Body of pancreas (tissue), 4 donors: ENCODE measurements at regions not wholly inside any gene's neighbourhood (a gene's known extent, or its start where the extent isn't known, plus 50 kb on each side); places are given as distances from the start of the nearest gene placed in this dataset.

Experiments used
- ATAC-seq: fragments of 150-250 bp; one replicate; pipeline ENCODE4 v1.9.1; 2016
- DNase-seq, 4 donors: peaks; one replicate each; pipeline ENCODE4 v3.0.0-alpha.2; 2019
- H3K27ac ChIP-seq, 4 donors: fragments of 200-600 bp; sonication (generic); 1 replicate in 3 of 4; 2 replicates in 1 of 4; pipeline versions ENCODE4 v1.5.1 to v1.6.1; 2016 to 2019; ENCODE audit warnings: mild to moderate bottlenecking in 1 of 4, mixed read lengths in 1 of 4, moderate library complexity in 1 of 4
- H3K27me3 ChIP-seq, 2 donors: fragments of 200-600 bp; sonication (generic); one replicate each; pipeline ENCODE4 v1.6.0; 2016; ENCODE audit warnings: mild to moderate bottlenecking in 1 of 2
- H3K36me3 ChIP-seq, 2 donors: fragments of 200-600 bp; sonication (generic); replicated peaks in 1 of 2; 2 replicates each; pipeline ENCODE4 v1.5.1; 2016; ENCODE audit warnings: low read depth in 2 of 2; ENCODE audit not compliant: insufficient read depth in 1 of 2
- H3K4me1 ChIP-seq: fragments of 200-600 bp; sonication (generic); one replicate; pipeline ENCODE4 v1.6.0; 2016
- H3K4me3 ChIP-seq, 2 donors: fragments of 200-600 bp; sonication (generic); 1 replicate in 1 of 2; 2 replicates in 1 of 2; pipeline ENCODE4 v1.5.1; 2016 to 2019
- H3K9me3 ChIP-seq, 3 donors: fragments of 200-600 bp; sonication (generic); 1 replicate in 2 of 3; 2 replicates in 1 of 3; pipeline ENCODE4 v1.5.1; 2016
- POLR2A ChIP-seq, 3 donors: fragments of 450-650 bp; IDR thresholded peaks; one replicate each; pipeline ENCODE4 v1.6.1; 2016; ENCODE audit warnings: antibody characterized with exemption in 3 of 3, mild to moderate bottlenecking in 2 of 3
- WGBS, 2 donors: methylation state at CpG; one replicate each; pipeline ENCODE4 v1.1.5; 2017; 5-methylcytosine and 5-hydroxymethylcytosine counted together
- intact Hi-C: fragments of 100-400 bp; cut with DNase I; formaldehyde crosslinking; loops from one replicate; pipeline ENCODE4 v1.15.1; 2023
- TF ChIP-seq, protein P1 (sequence below), 7 experiments: fragments of 450-650 bp in 4 of 7; fragments of 200-600 bp in 3 of 7; sonication (generic) in 3 of 7; IDR thresholded peaks; one replicate each; pipeline ENCODE4 v1.5.1; 2016 to 2019; ENCODE audit warnings: antibody characterized with exemption in 7 of 7

DNA sequence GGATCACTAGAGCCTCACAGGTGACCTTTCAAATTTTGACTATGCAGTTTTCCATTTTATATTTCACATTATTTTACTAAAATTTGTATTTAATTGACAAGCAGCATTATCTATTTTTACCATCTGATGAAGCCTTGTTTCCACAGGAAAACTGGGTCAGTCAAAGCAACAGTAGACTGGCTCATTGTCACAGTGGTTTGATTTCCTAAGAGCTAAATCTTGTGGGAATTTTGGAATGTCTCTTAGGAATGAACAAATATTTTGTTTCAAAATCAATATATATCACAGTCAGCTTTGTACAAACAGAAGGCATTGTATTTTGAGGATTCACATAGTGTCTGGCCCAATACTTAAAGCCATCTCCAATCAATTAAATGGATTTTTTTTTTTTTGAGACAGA lies 152.6 kb upstream of the RNPC3 start:
- intact Hi-C loops: no loop called here
- TF ChIP-seq, protein P1, sequence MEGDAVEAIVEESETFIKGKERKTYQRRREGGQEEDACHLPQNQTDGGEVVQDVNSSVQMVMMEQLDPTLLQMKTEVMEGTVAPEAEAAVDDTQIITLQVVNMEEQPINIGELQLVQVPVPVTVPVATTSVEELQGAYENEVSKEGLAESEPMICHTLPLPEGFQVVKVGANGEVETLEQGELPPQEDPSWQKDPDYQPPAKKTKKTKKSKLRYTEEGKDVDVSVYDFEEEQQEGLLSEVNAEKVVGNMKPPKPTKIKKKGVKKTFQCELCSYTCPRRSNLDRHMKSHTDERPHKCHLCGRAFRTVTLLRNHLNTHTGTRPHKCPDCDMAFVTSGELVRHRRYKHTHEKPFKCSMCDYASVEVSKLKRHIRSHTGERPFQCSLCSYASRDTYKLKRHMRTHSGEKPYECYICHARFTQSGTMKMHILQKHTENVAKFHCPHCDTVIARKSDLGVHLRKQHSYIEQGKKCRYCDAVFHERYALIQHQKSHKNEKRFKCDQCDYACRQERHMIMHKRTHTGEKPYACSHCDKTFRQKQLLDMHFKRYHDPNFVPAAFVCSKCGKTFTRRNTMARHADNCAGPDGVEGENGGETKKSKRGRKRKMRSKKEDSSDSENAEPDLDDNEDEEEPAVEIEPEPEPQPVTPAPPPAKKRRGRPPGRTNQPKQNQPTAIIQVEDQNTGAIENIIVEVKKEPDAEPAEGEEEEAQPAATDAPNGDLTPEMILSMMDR (IDR thresholded peaks at IDR 0.05): no peak
- TF ChIP-seq POLR2A (IDR thresholded peaks at IDR 0.05): no peak

DNA sequence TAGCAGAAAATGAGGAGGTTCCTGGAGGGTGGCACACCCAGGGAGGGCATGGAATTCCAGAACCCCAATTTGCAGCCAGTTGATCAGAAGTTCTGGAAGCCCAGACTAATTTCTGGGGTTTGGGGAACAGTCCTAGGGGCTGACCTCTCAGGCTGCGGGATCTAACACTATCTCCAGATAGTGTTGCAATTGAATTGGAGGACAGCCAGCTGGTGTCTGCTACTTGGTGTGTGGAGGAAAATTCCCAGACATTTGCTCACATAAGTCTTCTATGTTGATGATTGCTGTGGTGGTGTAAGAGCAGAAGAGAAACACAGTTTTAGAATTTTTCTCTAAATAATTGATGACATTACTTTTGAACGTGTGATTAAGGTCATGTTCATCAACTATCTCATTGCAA lies 154.3 kb upstream of the RNPC3 start:
- Histone ChIP-seq H3K4me3 (no peak overlapping the region), H3K27me3 (no peaks in the 10 kb centered on the region), H3K9me3 (no peaks in the 10 kb centered on the region), H3K4me1 (no peaks in the 10 kb centered on the region), H3K36me3 (no peaks in the 10 kb centered on the region), H3K27ac (no peak overlapping the region)
- intact Hi-C loops: no loop called here
- TF ChIP-seq, protein P1 (IDR thresholded peaks at IDR 0.05): no peak
- TF ChIP-seq POLR2A (IDR thresholded peaks at IDR 0.05): no peak
- 16 to 17% methylated on average over 2 of the region's 2 CpGs for WGBS, 2 donors
- ATAC-seq (no peak), DNase-seq (peak in 3 of 4 donors; percentile 7 to 22 (median 8))

More for the DNA sequence above, 152.6 kb upstream of the RNPC3 start:
- no peak overlapping the region for H3K27ac ChIP-seq
- no peak for DNase-seq
- no peak for ATAC-seq
- no peaks in the 10 kb centered on the region for H3K27me3 ChIP-seq
- H3K9me3 ChIP-seq: peaks cover 0 to 5% (median 0%) of the 10 kb centered on the region in 3 donors
- H3K4me1 ChIP-seq: no peaks in the 10 kb centered on the region
- H3K36me3 ChIP-seq: no peaks in the 10 kb centered on the region
- H3K4me3 ChIP-seq: no peak overlapping the region

DNA sequence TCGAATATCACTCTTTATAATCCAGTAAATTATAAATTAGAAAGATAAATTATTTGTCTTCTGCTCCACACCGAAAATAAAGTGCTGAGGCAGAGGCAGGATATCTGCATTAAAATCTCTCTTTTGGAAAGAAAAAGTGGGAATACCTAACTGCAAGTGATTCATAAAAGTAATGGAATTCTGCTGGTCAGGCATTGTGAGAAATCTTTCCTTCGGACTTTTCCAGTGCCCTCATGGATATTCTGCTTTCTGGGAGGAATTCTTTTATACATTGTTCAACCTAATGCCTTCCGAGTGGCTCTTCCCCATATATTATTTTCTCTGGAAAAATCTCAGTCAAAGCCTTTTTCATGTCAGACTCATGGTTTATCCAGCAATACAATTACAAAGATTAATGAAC lies 158.3 kb upstream of the RNPC3 start:
- H3K27me3 ChIP-seq: no peaks in the 10 kb centered on the region
- WGBS, 2 donors: 61 to 64% methylated on average over 4 of the region's 4 CpGs
- no peak for ATAC-seq
- H3K27ac ChIP-seq: no peak overlapping the region
- TF ChIP-seq, protein P1 (IDR thresholded peaks at IDR 0.05): no peak
- TF ChIP-seq POLR2A (IDR thresholded peaks at IDR 0.05): no peak
- no peaks in the 10 kb centered on the region for H3K9me3 ChIP-seq
- intact Hi-C loops: no loop called here
- no peak overlapping the region for H3K4me3 ChIP-seq
- DNase-seq: no peak
- H3K4me1 ChIP-seq: no peaks in the 10 kb centered on the region
- H3K36me3 ChIP-seq: no peaks in the 10 kb centered on the region

GRCh38 chr1:103365860-103366569 lies 159.5 kb upstream of the RNPC3 start:
- Histone ChIP-seq H3K4me1 (no peaks in the 10 kb centered on the region), H3K4me3 (no peak overlapping the region), H3K9me3 (no peaks in the 10 kb centered on the region), H3K27me3 (no peaks in the 10 kb centered on the region), H3K36me3 (no peaks in the 10 kb centered on the region), H3K27ac (no peak overlapping the region)
- intact Hi-C loops: no loop called here
- WGBS, 2 donors: 81 to 90% methylated on average over 5 of the region's 5 CpGs
- TF ChIP-seq, protein P1 (IDR thresholded peaks at IDR 0.05): no peak
- no peak for TF ChIP-seq POLR2A (IDR thresholded peaks at IDR 0.05)
- ATAC-seq: no peak
- no peak for DNase-seq

- no peaks in the 10 kb centered on the region for H3K9me3 ChIP-seq
- no peak for ATAC-seq
- 92 to 94% methylated on average over 5 of the region's 5 CpGs for WGBS, 2 donors
- no peaks in the 10 kb centered on the region for H3K36me3 ChIP-seq
- H3K27me3 ChIP-seq: no peaks in the 10 kb centered on the region
- TF ChIP-seq POLR2A (IDR thresholded peaks at IDR 0.05): no peak
- TF ChIP-seq, protein P1 (IDR thresholded peaks at IDR 0.05): no peak
- DNase-seq: no peak
- intact Hi-C loops: no loop called here
- H3K4me3 ChIP-seq: no peak overlapping the region
- H3K27ac ChIP-seq: no peak overlapping the region
- H3K4me1 ChIP-seq: no peaks in the 10 kb centered on the region
Observed at GRCh38 chr1:103363008-103363365, 162.5 kb upstream of the RNPC3 start.
